WERI-Rb-1 (cell line): ENCODE measurements at regions not wholly inside any gene's neighbourhood (a gene's known extent, or its start where the extent isn't known, plus 50 kb on each side); places are given as distances from the start of the nearest gene placed in this dataset.
"Not testable (repeated sequence)": the region's sequence is repeated elsewhere in the genome, so short reads cannot be mapped to it uniquely, and the experiment has no call there.

ENCODE experiments used
- DNase-seq: peaks from one replicate; pipeline ENCODE4 v3.0.0-alpha.2; 2020
- H3K27ac ChIP-seq: fragments of 250-450 bp; sonication (Bioruptor Pico); 2 replicates; pipeline ENCODE4 v1.5.1; 2020; ENCODE audit warnings: mild to moderate bottlenecking, moderate library complexity
- H3K27me3 ChIP-seq: fragments of 250-450 bp; sonication (Bioruptor Pico); 2 replicates; pipeline ENCODE4 v1.5.1; 2021; ENCODE audit warnings: mild to moderate bottlenecking, low read depth, moderate library complexity; ENCODE audit not compliant: insufficient read depth, severe bottlenecking
- H3K36me3 ChIP-seq: fragments of 250-450 bp; sonication (Bioruptor Pico); 2 replicates; pipeline ENCODE4 v1.5.1; 2020; ENCODE audit warnings: mild to moderate bottlenecking, moderate library complexity
- H3K4me3 ChIP-seq: 2 replicates; pipeline ENCODE4 v1.5.1; 2011; ENCODE audit warnings: low read depth, mild to moderate bottlenecking, control low read depth, low read length
- H3K9me3 ChIP-seq: fragments of 250-450 bp; sonication (Bioruptor Pico); 2 replicates; pipeline ENCODE4 v1.5.1; 2021; ENCODE audit warnings: mild to moderate bottlenecking, moderate library complexity; ENCODE audit not compliant: severe bottlenecking
- TF ChIP-seq, protein P1 (sequence below): IDR thresholded peaks from 2 replicates; pipeline ENCODE4 v1.5.1; 2011; ENCODE audit warnings: low read depth, mild to moderate bottlenecking, control low read depth, inconsistent platforms, low read length

DNA sequence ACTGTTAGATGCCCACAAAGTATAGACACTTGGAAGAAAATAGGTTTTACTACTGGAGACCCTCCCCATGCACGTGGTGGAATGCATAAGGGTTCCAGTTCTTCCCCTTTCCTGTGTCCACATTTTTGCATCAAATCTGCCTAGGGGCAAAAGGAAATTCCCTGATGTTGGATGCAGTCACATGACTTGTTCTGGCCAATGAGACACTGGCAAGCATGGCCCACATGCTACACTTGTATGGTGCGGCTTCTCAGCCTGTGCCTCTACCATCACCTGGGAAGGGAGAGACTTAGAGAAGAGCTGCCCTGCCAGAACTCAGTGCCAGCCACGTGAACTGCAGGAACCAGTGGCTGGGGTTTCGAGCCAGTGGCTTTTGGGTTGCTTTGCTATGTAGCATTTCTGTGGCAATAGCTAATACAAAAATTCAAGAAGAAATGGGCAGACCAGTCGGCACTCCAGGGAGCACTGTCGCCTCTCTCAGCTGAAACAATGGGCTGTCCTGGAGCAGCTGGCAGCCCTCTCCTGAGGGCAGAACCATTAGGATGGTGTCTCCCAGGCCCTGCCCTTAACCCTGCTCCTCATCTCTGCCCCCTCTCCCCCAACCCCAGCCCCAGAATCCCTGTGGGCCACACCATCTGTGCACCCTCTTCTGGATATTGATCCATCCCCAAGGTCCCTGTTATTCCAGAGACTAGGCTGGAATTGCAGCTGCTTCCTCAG is 634.0 kb downstream of the UQCRFS1 start:
- TF ChIP-seq, protein P1, sequence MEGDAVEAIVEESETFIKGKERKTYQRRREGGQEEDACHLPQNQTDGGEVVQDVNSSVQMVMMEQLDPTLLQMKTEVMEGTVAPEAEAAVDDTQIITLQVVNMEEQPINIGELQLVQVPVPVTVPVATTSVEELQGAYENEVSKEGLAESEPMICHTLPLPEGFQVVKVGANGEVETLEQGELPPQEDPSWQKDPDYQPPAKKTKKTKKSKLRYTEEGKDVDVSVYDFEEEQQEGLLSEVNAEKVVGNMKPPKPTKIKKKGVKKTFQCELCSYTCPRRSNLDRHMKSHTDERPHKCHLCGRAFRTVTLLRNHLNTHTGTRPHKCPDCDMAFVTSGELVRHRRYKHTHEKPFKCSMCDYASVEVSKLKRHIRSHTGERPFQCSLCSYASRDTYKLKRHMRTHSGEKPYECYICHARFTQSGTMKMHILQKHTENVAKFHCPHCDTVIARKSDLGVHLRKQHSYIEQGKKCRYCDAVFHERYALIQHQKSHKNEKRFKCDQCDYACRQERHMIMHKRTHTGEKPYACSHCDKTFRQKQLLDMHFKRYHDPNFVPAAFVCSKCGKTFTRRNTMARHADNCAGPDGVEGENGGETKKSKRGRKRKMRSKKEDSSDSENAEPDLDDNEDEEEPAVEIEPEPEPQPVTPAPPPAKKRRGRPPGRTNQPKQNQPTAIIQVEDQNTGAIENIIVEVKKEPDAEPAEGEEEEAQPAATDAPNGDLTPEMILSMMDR: no peak
- no peak overlapping the region for H3K4me3 ChIP-seq

DNA sequence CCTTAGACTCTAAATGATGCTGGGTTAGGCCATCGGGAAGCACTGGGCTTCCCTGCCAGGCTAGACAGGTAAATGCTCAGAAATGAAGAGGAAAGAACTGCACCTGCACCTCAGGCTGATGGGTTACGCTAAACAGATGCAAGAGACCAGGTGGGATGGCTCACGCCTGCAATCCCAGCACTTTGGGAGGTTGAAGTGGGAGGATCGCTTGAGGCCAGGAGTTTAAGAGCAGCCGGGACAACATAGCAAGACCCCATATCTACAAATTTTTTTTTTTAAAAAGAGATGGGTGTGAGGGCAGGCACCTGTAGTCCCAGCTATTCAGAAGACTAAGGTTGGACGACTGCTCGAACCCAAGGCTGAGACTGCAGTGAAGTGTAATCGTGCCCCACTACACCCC is 634.7 kb downstream of the UQCRFS1 start:
- TF ChIP-seq, protein P1: no peak
- Histone ChIP-seq H3K27me3 (peaks cover 76% of the 10 kb centered on the region), H3K9me3 (no peaks in the 10 kb centered on the region), H3K4me3 (no peak overlapping the region), H3K36me3 (no peaks in the 10 kb centered on the region), H3K27ac (no peak overlapping the region)
- no peak for DNase-seq

More for the DNA sequence above, 634.0 kb downstream of the UQCRFS1 start:
- Histone ChIP-seq H3K27me3 (peaks cover 77% of the 10 kb centered on the region), H3K27ac (no peak overlapping the region), H3K36me3 (no peaks in the 10 kb centered on the region), H3K9me3 (no peaks in the 10 kb centered on the region)
- DNase-seq: no peak

DNA sequence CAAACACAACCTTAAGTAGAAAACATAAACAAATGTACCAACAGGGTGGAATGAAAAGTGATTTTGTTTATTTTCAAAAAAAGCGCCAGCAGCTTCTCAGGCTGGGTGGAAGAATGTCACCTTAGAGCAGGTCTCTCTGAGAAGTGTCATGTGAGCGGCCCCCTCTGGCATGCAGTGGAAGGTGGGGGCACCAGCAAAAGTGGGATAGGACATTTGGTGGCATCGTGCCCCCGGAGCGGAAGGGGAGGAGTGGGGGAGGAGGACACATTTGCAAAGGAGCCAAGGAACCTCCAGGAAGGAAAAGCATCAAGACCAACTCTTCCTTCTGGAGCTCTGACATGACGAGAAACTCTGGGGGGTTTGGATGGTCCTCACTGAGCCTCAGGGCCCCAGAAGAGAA is 635.3 kb downstream of the UQCRFS1 start:
- TF ChIP-seq, protein P1: no peak

DNA sequence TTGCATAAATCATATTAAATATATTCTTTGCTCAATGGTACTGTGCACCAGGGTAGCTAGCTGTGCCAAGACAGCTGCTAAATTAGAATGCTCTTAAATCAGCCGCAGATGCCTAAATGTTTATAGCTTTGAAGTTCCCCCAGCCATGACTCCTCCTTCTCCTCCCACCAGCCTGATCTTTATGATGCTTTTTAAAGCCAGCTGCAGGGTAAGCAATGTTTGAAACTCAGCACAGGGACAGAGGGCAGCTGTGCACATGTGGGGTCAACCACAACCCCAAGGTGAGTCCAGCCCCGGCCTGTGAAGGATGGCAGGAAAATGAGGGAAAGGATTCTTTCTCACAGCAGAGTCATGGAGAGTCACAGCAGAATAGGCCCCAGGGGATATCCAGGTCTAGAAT is 635.7 kb downstream of the UQCRFS1 start:
- H3K36me3 ChIP-seq: no peaks in the 10 kb centered on the region
- TF ChIP-seq, protein P1: no peak
- H3K9me3 ChIP-seq: no peaks in the 10 kb centered on the region
- H3K27me3 ChIP-seq: peaks cover 77% of the 10 kb centered on the region
- H3K4me3 ChIP-seq: no peak overlapping the region
- DNase-seq: no peak
- no peak overlapping the region for H3K27ac ChIP-seq

More for the DNA sequence above, 635.3 kb downstream of the UQCRFS1 start:
- peaks cover 77% of the 10 kb centered on the region for H3K27me3 ChIP-seq
- no peaks in the 10 kb centered on the region for H3K36me3 ChIP-seq
- no peak for DNase-seq
- H3K27ac ChIP-seq: no peak overlapping the region
- H3K9me3 ChIP-seq: no peaks in the 10 kb centered on the region
- no peak overlapping the region for H3K4me3 ChIP-seq

DNA sequence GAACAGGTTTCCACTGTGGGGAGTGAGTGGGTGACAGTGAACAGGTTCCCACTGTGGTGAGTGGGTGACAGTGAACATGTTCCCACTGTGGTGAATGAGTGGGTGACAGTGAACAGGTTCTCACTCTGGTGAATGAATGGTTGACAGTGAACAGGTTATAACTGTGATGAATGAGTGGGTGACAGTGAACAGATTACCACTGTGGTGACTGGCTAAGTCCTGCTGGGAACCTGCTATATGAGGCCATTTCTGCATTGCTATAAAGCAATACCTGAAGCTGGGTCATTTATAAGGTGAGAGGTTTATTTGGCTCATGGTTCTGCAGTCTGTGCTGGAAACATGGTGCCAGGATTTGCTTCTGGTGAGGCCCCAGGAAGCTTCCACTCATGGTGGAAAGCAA is 637.1 kb downstream of the UQCRFS1 start:
- Histone ChIP-seq H3K4me3 (no peak overlapping the region), H3K9me3 (no peaks in the 10 kb centered on the region), H3K27me3 (peaks cover 77% of the 10 kb centered on the region), H3K27ac (no peak overlapping the region), H3K36me3 (no peaks in the 10 kb centered on the region)
- TF ChIP-seq, protein P1: no peak
- no peak for DNase-seq

DNA sequence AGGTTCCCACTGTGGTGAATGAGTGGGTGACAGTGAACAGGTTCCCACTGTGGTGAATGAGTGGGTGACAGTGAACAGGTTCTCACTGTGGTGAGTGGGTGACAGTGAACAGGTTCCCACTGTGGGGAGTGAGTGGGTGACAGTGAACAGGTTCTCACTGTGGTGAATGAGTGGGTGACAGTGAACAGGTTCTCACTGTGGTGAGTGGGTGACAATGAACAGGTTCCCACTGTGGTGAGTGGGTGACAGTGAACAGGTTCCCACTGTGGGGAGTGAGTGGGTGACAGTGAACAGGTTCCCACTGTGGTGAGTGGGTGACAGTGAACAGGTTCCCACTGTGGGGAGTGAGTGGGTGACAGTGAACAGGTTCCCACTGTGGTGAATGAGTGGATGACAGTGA is 637.6 kb downstream of the UQCRFS1 start:
- H3K27ac ChIP-seq, DNase-seq, H3K36me3 ChIP-seq, H3K9me3 ChIP-seq, H3K4me3 ChIP-seq: not testable (repeated sequence)
- H3K27me3 ChIP-seq: peaks cover 77% of the 10 kb centered on the region
